IPS DF 4.7 (cell line): ENCODE measurements at regions not wholly inside any gene's neighbourhood (a gene's known extent, or its start where the extent isn't known, plus 50 kb on each side); places are given as distances from the start of the nearest gene placed in this dataset.
"Not testable (repeated sequence)": the region's sequence is repeated elsewhere in the genome, so short reads cannot be mapped to it uniquely, and the experiment has no call there.

Source experiments
- DNase-seq: peaks from one replicate; pipeline ENCODE4 v3.0.0-alpha.2; 2013; ENCODE audit warnings: low spot score; ENCODE audit errors: extremely low read depth

DNA sequence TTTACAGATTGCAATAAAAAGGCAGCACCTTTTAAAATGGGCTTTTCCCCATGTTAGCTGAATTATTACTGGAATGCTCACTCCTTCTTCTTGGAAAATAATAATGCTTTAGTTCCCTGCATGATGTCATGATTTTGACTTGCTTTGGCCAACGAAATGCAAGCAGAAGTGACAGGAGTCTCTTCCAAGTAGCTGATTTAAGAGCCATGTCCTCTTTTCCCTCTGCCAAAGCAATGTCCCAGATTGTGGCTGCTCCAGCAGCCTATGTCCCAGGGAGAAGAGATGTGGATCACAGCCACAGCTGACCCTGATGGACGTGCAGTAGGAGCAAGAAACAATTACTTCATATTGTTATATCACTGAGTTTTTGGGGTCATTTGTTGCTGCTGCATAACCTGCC lies 246.6 kb downstream of the HAPSTR1 start:
- no peak for DNase-seq

DNA sequence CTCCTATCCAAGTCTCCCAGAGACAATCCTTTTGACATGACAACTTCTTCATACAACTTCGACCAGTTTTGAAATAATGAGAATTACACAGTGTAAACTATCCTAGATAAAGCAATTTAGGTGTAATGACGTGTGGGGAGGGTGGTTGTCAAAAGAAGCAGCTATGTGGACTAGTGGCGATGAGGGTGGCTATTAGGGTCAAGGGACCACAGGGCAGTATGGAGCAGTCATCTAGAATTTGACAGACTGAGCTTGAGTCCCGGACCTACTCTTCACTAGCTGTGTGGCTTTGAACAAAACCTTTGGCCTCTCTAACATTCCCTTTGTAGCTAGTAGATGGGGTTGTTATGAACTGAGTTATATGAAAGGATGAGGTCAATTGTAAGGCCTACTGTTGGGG lies 247.1 kb downstream of the HAPSTR1 start:
- no peak for DNase-seq

DNA sequence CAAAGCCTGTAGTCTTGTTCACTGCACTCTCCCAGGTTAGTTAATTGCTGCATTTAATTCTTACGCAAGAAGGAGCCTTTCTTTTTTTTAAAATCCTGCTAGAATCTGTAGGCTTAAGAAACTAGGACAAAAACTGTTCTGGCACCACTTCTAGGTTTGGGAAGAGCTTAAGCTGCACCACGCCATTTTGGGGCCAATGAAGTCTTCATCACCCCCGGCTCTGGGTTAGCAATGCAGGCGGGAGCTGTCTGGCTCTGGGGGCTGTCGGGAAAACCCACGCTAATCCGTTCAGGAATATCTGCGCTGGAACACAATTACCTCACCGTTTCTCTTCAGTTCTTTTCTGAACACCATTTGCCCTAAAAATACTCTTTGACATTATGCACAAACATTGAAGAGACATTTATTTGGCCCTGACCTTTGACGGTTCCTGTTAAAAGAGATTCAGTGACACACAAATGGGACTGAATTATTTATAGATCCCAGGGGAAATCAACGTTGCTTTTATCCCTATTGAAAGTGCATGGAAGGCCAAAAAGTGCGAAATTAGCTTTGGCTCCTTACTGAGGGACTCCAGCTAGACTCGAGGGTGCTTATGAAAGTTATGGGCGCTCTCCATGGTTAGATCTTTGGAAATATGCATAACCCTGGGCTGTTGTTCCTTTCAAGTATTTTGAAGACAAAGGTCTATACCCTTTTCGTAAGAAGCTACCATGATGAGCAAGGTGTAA lies 249.2 kb downstream of the HAPSTR1 start:
- no peak for DNase-seq

DNA sequence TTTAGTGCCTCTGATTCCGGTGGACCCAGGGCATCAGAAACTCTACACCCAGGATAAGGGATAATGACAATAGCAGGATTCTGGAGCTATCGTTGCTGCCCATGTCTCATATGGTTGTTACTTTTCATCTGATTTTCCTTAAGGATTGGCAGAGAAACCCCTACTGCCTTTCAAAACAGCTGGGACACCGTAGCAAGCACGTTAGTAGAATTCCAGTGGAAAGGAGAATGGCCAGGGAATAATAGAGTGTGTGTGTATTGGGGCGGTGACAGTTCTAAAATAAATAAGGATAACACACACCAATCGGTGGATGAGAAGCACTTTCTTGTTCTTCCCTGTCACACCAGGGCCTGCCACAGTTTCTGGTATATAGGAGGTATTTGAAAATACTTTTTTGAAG lies 251.8 kb downstream of the HAPSTR1 start:
- DNase-seq = no peak

DNA sequence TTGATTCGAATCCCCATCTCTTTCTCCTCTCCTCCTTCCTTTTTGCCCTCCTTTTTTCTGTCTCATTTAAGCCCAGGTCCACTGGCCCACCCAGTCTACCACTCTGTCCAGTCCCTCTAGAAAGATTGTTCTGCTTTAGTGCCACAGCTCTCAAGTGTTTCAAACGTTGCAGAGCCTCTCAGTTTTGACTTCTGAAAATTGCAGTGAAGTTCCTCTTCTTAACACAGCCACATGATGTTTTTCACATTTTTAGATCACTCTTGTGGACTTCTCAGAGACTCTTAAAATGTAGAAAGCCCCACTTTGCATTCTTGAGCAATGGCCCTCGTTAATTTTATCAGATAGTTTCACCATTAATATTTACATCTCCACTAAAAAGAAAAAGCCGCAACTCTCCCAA lies 253.1 kb downstream of the HAPSTR1 start:
- DNase-seq = no peak

DNA sequence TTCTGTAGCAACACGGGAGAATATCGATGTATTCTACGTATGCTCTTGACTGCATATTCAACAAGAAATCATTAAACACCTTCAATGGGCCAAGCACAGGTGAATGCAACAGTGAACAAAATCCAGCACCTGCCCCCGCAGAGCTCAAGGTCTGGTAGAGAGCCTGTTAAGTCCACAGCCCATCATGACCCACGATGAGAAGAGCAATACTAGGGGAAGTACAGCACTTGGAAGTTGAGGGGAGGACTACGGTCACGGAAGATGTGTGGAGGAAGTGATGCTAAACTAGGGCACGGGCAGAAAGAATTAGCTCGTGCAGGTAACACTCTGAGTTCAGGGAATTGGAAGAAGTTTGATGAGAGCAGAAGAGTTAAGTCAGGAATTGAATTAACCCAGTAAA lies 253.6 kb downstream of the HAPSTR1 start:
- no peak for DNase-seq

DNA sequence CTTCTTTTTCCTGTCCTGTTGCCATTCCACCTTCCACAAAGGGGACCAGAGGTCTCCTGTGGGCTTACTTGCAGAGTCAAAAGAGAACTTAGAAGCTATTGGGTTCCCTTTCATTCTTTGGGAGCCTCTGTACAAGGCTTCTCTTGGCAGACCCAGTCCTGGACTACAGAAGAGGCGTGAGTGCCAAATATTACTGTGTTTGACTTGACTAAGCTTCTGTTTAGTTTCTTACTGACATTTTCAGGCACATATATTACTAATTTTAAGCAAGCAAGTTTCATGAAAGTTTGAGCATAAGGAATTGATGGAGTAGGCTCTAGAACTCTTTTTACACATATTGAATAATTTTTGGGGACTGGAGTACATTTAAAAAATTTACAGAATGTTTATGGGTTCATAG lies 254.4 kb downstream of the HAPSTR1 start:
- no peak for DNase-seq

DNA sequence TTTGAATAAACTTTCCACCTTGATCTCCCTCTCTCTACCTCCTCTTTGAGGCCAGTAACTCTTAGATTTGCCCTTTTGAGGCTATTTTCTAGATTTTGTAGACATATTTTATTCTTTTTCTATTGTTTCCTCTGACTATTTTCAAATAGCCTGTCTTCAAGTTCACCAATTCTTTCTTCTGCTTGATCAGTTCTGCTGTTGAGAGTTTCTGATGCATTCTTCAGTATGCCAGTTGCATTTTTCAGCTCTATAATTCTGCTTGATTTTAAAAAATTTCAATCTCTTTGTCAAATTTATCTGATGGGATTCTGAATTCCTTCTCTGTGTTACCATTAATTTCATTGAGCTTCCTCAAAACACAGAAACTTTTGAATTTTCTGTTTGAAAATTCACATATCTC lies 257.5 kb downstream of the HAPSTR1 start:
- no peak for DNase-seq

DNA sequence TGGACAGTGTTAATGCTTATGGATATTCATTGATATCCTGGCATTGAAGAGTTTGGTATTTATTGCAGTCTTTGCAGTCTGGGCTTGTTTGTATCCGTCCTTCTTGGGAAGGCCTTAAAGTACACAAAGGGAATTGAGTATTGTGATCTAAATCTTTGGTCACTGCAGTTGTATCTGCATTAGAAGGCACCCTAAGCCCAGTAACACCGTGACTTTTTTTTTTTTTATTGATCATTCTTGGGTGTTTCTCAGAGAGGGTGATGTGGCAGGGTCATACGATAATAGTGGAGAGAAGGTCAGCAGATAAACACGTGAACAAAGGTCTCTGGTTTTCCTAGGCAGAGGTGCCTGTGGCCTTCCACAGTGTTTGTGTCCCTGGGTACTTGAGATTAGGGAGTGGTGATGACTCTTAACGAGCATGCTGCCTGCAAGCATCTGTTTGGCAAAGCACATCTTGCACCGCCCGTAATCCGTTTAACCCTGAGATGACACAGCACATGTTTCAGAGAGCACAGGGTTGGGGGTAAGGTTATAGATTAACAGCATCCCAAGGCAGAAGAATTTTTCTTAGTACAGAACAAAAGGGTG lies 258.0 kb downstream of the HAPSTR1 start:
- DNase-seq = not testable (repeated sequence)

DNA sequence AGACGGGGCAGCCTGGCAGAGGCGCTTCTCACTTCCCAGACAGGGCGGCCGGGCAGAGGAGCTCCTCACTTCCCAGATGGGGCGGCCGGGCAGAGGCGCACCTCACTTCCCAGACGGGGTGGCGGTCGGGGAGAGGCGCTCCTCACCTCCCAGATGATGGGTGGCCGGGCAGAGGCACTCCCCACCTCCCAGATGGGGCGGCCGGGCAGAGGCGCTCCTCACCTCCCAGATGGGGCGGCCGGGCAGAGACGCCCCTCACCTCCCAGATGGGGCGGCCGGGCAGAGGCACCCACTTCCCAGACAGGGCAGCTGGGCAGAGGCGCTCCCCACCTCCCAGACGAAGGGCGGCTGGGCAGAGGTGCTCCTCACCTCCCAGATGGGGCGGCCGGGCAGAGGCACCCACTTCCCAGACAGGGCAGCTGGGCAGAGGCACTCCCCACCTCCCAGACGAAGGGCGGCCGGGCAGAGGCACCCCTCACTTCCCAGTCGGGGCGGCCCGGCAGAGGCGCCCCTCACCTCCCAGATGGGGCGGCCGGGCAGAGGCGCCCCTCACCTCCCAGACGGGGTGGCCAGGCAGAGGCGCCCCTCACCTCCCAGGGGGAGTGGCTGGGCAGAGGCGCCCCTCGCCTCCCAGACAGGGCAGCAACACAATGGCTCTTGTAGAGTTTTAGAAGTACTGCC lies 258.8 kb downstream of the HAPSTR1 start:
- DNase-seq = not testable (repeated sequence)

DNA sequence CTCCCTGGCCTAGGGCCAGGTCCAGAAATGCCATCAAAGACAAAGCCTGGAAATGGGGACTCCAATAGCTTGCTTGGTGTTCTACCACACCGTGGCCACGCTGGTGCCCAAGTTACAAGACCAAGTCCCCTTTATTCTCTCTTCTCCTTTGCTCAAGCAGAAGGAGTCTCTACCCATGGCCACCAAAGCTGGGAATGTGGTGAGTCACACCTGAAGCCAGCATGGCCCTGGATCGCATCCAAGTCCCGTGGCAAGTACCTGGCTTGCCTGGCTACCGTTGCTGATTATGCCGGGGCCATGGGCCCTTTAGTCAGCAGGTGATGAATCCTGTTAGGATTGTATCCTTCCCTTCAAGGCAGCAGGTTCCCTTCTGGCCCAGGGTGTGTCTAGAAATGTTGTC lies 260.0 kb downstream of the HAPSTR1 start:
- DNase-seq = no peak

DNA sequence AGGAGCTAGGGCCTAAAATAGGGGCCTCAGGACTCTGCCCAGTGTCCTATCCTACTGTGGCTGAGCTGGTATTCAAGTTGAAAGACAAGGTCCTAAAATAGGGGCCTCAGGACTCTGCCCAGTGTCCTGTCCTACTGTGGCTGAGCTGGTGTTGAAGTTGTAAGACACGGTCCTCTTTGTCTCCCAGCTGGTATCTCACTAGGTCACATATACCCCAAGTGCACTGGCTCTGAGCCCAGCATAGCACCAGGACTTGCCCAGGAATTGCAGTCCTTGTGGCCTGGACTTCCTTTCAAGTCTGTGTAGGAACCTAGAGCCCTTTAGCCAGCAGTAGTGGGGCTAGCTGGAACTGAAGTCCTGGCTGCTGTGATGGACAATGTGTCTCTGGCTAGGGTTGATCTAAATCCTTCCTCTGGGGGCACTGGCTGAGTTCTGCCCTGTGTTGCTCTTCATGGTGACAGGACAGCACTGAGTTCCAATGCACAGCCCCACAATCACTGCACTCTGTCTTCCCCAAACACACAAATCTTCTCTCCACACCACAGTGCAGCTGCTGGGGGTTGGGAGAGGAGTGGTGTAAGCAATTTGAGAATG lies 260.5 kb downstream of the HAPSTR1 start:
- DNase-seq = no peak

DNA sequence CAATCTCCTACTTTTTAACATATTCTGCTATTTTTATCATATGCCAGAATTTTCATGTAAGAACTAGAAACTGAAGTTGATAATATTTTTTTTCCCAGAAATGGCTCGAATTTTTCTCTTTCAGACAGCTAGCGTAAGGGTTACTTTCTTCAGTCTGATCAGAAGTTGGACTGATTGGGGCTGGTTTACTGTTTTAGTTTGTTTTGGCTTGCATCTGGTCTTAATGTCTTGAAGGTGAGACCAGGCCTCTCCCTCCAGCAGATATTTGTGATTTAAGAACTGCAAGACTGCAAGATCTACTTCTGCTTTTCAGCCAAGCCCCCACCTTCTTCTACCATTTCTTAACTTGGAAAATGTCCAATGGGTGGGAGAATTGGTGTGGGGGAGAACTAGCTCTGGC lies 266.4 kb downstream of the HAPSTR1 start:
- DNase-seq = no peak

DNA sequence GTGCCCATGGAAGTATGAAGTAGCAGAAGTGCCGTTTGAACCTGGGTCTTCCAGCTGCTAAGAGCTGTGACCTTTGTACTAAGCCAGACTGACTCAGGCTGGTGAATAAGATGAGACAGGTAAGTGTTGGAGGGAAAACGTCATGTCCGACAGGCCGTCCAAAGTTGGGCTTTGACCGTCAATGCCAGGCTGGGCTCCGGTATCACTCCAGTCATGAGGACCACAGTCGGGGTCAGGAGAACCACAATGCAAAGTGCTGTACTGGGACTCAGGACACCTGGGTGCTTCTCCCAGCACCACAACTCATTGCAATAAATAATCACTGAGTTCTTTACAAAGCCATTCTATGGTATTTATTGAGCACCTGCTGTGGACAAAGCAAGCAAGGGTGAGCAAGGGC lies 268.6 kb downstream of the HAPSTR1 start:
- DNase-seq = no peak

DNA sequence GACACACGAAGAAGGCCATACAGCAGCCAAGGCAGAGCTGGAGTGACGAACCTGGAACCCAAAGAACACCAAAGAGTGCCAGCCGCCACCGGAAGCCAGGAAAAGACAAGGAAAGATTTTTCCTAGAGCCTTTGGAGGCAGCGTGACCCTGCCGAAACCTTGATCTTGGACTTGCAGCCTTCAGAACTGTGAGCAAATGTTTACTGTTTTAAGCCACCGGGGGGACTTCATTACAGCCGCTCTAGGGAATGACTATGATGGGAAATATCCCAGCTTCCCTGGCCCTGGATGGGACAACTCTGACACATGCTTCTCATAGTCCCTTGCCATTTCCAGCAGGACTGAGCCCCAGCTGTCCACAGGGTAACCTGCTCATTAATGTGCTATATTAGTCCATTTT lies 270.6 kb downstream of the HAPSTR1 start:
- DNase-seq = no peak

DNA sequence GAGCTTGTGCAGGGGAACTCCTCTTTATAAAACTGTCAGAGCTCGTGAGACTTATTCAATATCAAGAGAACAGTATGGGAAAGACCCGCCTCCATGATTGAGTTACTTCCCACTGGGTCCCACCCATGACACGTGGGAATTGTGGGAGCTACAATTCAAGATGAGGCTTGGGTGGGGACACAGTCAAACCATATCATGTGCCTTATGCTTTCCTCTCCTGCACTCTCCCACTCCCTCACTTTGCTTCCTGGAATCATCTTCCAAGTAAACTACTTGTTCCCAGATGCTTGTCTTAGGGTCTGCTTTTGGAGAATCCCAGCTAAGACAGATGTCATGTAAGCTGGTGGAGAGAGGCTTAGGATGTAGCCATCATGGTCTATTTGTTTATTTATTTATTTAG lies 271.2 kb downstream of the HAPSTR1 start:
- DNase-seq = no peak

DNA sequence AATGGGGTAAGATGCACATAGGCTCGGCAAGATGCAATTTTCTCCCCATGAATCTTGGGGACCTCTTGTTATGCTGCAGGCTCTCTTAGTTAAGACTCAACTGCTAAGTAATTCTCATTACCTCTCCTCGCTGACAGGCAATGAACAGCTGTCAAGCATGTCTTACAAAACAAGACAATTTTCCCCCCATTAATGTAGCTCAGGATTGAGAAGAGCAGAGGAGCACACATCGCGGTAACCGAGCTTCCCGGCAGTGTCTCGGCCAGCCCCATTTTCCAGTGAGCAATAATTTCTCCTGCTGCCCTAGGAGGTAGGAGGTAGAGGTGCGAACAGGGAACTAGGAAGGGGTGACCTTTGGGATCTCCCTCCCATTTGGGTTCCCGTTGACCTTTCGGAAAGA lies 272.1 kb downstream of the HAPSTR1 start:
- no peak for DNase-seq

DNA sequence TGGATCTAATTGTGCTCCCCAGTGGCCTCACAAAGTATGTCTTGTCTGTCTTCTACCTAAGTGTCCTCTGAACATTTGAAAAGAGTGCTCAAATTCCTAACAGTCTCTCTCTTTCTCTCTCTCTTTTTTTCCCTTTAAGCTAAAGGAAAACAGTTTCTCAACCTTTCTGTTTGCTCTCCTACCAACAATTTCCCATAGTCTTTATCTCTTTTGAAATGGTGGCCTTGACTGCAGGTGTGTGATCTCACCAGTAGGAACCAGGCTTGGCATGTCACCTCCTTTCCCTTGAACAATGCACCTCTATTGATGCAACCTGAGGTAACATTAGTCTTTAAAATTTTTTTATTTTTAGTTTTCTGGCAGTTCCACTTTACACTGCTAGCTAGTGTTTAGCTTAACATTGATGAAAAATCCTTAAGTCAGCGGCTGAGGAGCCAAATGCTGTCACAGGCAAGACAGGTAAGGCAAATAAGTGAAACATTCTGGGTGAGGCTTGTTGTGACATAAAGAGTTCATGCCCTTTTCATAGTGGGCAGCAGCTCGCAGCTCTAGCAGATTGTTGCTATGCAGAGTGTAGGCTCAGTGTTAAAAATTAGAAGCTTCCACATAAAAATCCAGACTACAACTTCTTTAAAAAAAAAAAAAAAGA lies 273.4 kb downstream of the HAPSTR1 start:
- DNase-seq = no peak

DNA sequence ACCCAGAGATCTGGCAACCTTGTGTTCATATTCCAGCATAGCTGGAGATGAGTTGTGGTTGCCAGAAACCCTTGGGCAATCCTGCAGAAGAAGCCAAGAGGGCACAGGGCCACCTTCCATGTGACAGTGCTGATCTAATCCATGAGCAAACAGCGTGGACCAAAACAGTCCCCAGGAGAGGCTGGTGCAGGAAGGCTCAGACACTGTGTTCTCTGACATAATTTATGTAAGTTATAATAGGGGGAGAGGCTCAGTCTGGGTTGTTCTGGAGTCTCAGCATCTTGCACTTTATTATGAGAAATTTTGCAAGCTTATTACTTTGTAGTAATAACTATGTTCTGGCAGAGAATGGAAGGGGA lies 273.9 kb downstream of the HAPSTR1 start:
- no peak for DNase-seq

DNA sequence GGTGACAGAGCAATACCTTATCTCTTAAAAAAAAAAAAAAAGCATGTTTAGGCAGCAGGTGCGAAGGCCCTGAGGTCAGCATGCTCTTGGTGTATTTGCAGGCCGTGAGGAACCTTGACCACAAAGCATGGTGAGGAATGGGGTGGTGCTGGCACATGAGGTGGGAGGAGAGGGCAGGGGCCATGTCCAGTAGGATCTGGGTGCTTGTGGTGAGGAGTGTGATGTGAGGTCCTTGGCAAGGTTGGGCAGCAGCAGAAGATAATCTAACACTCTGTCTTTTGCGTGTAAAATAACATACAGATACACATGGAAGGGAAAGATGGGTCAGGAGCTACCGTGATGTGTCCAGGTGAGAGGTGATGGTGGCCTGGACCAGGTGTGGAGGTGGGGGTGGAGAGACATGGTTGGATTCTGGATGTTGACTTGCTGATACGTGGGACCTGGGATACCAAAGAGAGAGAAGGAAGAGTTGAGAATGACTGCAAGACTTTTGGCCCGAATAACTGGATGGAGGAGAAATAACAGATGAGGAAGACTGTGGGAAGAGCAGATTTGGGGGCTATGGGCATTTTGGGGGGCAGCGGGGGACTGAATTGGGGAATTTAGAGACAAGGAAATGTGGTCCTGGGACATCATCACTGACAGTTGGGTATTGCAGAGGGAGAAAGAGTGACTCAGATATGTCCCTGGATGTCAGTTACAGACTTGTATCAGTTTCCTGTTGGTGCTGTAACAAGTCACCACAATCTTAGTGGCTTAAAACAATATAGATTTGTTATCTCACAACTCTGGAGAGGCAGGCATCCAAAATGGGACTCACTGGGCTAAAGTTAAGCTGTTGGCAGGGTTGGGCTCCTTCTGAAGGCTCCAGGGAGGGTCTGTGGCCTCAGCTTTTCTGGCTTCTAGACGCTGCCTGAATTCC lies 274.9 kb downstream of the HAPSTR1 start:
- DNase-seq = no peak

DNA sequence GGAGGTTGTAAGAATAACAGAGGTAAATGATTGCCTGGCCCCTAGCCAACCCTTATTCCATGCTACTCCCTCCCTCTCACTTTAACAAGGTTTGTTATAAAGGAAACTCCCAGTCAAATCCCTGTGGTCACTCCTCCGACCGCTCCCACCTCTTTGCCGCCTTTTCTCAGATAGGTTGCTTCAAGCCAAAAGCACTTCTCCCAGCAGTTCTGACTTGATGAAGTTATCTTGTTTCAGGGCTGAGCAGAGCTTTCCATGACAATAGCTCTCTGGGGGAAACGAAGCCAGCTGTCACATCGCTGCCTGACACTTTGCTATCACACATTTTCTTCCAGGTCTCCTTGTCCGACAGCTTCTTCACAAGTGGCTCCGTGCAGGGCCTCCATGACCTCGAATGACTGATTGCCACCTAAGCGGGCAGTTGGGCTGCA lies 278.6 kb downstream of the HAPSTR1 start:
- no peak for DNase-seq
